ENCODE measurements at regions not wholly inside any gene's neighbourhood (a gene's known extent, or its start where the extent isn't known, plus 50 kb on each side); places are given as distances from the start of the nearest gene placed in this dataset.

DNA sequence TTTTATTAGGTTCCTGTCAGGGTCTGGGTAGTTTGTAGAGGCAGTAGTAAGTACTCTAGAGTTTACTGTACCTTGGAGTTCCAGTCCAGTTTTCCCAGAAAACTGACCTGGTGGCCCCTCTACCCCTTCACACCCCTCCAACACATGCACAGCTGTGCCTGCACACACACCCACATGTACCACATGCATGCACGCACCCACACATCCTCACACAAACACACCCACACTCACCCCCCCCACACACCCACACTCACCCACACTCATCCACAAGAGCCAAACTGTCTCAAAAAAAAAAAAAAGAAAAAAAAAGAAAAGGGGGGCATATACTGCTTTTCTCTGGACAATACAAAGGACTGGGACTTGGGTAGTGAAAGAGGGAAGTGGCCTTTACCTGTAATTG lies 570.5 kb downstream of the QKI start:
- H3K36me3 Mint-ChIP-seq (ENCODE audit: insufficient read depth, unreplicated experiment), result no peaks in the 10 kb centered on the region
- no peak overlapping the region for H3K27ac Mint-ChIP-seq (ENCODE audit: unreplicated experiment)
- H3K4me1 Mint-ChIP-seq (ENCODE audit: low read depth, unreplicated experiment), result peaks cover 25% of the 10 kb centered on the region
- no peaks in the 10 kb centered on the region for H3K27me3 Mint-ChIP-seq (ENCODE audit: unreplicated experiment)
- no TSS peak for BruUV-seq (replicated peaks)
- H3K9me3 Mint-ChIP-seq (ENCODE audit: low read depth, unreplicated experiment), result no peaks in the 10 kb centered on the region
- CTCF ChIA-PET, result no interaction called here
- TF ChIP-seq CTCF (IDR thresholded peaks at IDR 0.05; ENCODE audit: unreplicated experiment), result no peak
- DNase-seq, result no peak
- intact Hi-C loops (cut with micrococcal nuclease; ENCODE audit: unreplicated experiment), result no loop called here
- no peak overlapping the region for H3K4me3 Mint-ChIP-seq (ENCODE audit: low read depth, unreplicated experiment)

- H3K9me3 Mint-ChIP-seq (ENCODE audit: low read depth, unreplicated experiment), result no peaks in the 10 kb centered on the region
- H3K36me3 Mint-ChIP-seq (ENCODE audit: insufficient read depth, unreplicated experiment), result no peaks in the 10 kb centered on the region
- H3K4me3 Mint-ChIP-seq (ENCODE audit: low read depth, unreplicated experiment), result no peak overlapping the region
- peaks cover 25% of the 10 kb centered on the region for H3K4me1 Mint-ChIP-seq (ENCODE audit: low read depth, unreplicated experiment)
- no peak for TF ChIP-seq CTCF (IDR thresholded peaks at IDR 0.05; ENCODE audit: unreplicated experiment)
- H3K27ac Mint-ChIP-seq (ENCODE audit: unreplicated experiment), result no peak overlapping the region
- H3K27me3 Mint-ChIP-seq (ENCODE audit: unreplicated experiment), result no peaks in the 10 kb centered on the region
- CTCF ChIA-PET, result no interaction called here
- BruUV-seq (replicated peaks), result no TSS peak
- no peak for DNase-seq
- intact Hi-C loops (cut with micrococcal nuclease; ENCODE audit: unreplicated experiment), result no loop called here
Measured at GRCh38 chr6:163984124-163984936, 569.8 kb downstream of the QKI start.

DNA sequence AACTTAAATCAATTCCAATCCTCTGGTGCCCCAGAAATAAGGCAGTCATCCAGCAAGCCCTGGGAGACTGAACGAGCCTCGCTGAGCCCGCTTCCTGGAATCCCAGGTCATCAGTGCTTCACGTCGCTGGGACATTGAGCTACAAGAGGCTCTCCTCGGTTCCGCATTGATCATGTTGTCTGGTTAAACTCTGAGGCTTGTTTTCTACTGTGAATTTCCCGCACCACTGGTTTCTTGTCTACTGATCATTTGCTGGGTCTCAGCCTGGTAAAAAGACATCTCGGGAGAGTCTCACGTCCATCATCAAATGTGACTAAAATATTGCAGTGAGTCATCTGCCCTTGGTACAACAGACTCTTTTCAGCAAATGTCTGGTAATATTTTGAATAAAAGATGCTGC lies 569.2 kb downstream of the QKI start:
- intact Hi-C loops (cut with micrococcal nuclease; ENCODE audit: unreplicated experiment), result no loop called here
- Mint-ChIP-seq H3K36me3 (ENCODE audit: insufficient read depth, unreplicated experiment) (no peaks in the 10 kb centered on the region), H3K27me3 (ENCODE audit: unreplicated experiment) (no peaks in the 10 kb centered on the region), H3K4me3 (ENCODE audit: low read depth, unreplicated experiment) (no peak overlapping the region), H3K27ac (ENCODE audit: unreplicated experiment) (no peak overlapping the region), H3K9me3 (ENCODE audit: low read depth, unreplicated experiment) (peaks cover 2% of the 10 kb centered on the region), H3K4me1 (ENCODE audit: low read depth, unreplicated experiment) (peaks cover 25% of the 10 kb centered on the region)
- CTCF ChIA-PET, result no interaction called here
- no TSS peak for BruUV-seq (replicated peaks)
- TF ChIP-seq CTCF (IDR thresholded peaks at IDR 0.05; ENCODE audit: unreplicated experiment), result no peak
- no peak for DNase-seq

- H3K4me1 Mint-ChIP-seq (ENCODE audit: low read depth, unreplicated experiment), result no peaks in the 10 kb centered on the region
- H3K9me3 Mint-ChIP-seq (ENCODE audit: low read depth, unreplicated experiment), result peaks cover 11% of the 10 kb centered on the region
- no peaks in the 10 kb centered on the region for H3K27me3 Mint-ChIP-seq (ENCODE audit: unreplicated experiment)
- no peak overlapping the region for H3K27ac Mint-ChIP-seq (ENCODE audit: unreplicated experiment)
- CTCF ChIA-PET, result no interaction called here
- no peaks in the 10 kb centered on the region for H3K36me3 Mint-ChIP-seq (ENCODE audit: insufficient read depth, unreplicated experiment)
- TF ChIP-seq CTCF (IDR thresholded peaks at IDR 0.05; ENCODE audit: unreplicated experiment), result no peak
- H3K4me3 Mint-ChIP-seq (ENCODE audit: low read depth, unreplicated experiment), result no peak overlapping the region
- no TSS peak for BruUV-seq (replicated peaks)
- intact Hi-C loops (cut with micrococcal nuclease; ENCODE audit: unreplicated experiment), result no loop called here
- no peak for DNase-seq
Measured at GRCh38 chr6:163974322-163974721, 559.8 kb downstream of the QKI start.
